ENCODE measurements at regions not wholly inside any gene's neighbourhood (a gene's known extent, or its start where the extent isn't known, plus 50 kb on each side); places are given as distances from the start of the nearest gene placed in this dataset.

DNA sequence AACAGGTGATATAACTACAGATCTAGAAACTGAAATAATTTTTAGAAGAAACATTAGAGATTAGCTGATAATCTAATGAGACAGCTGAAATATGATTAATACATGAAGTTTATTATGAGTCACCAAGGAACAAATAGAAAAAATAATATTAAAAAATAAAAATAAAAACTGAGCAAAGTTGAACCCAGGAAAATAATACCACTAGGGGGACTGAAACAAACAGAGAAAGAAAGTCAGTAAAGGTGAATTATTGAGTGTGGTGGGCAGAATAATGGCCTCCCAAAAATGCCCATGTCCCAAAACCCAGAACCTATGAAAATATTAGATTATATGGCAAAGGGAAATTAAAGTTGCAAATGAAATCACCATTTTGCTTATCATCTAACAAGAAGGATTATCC is 820.7 kb upstream of the INTU start:
- TF ChIP-seq, protein P1, sequence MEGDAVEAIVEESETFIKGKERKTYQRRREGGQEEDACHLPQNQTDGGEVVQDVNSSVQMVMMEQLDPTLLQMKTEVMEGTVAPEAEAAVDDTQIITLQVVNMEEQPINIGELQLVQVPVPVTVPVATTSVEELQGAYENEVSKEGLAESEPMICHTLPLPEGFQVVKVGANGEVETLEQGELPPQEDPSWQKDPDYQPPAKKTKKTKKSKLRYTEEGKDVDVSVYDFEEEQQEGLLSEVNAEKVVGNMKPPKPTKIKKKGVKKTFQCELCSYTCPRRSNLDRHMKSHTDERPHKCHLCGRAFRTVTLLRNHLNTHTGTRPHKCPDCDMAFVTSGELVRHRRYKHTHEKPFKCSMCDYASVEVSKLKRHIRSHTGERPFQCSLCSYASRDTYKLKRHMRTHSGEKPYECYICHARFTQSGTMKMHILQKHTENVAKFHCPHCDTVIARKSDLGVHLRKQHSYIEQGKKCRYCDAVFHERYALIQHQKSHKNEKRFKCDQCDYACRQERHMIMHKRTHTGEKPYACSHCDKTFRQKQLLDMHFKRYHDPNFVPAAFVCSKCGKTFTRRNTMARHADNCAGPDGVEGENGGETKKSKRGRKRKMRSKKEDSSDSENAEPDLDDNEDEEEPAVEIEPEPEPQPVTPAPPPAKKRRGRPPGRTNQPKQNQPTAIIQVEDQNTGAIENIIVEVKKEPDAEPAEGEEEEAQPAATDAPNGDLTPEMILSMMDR (IDR thresholded peaks at IDR 0.05; ENCODE audit: low read depth, low read length, poor library complexity, severe bottlenecking), result no peak
- TF ChIP-seq EZH2phosphoT487 (IDR thresholded peaks at IDR 0.05; ENCODE audit: borderline replicate concordance, low read length), result no peak
- Histone ChIP-seq H3K9me3 (ENCODE audit: control insufficient read depth, insufficient read depth, low read length) (no peaks in the 10 kb centered on the region), H3F3A (ENCODE audit: control insufficient read depth, insufficient read depth) (no peaks in the 10 kb centered on the region), H4K20me1 (ENCODE audit: control insufficient read depth, insufficient read depth, low read depth, low read length) (no peaks in the 10 kb centered on the region), H3K4me3 (ENCODE audit: low read length) (no peak overlapping the region), H3K79me2 (ENCODE audit: control insufficient read depth, low read length) (no peaks in the 10 kb centered on the region), H3K27me3 (ENCODE audit: control insufficient read depth, low read length) (no peaks in the 10 kb centered on the region), H3K36me3 (ENCODE audit: control insufficient read depth, low read length) (no peaks in the 10 kb centered on the region), H3K4me2 (ENCODE audit: low read length) (no peak overlapping the region), H3K27ac (ENCODE audit: low read depth, low read length) (no peak overlapping the region), H3K4me1 (ENCODE audit: control insufficient read depth, low read length) (no peaks in the 10 kb centered on the region), H3K9me2 (replicated peaks; ENCODE audit: control insufficient read depth, low read length) (no peaks in the 10 kb centered on the region)

DNA sequence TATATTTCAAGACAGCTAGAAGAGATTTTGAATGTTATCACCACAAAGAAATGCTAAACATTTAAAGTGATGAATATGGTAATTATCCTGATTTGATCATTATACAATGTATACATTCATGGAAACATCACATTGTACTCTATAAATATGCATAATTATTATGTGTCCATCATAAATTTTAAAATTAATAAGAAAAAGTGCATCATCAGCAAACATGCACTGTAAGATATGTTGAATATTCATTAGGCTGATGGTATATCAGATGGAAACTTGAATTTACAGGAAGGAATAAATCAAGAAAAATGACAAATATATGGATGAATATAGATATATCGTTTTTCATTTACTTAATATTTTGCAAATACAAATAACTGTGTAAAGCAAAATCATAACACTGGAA is 812.1 kb upstream of the INTU start:
- Histone ChIP-seq H3K4me1 (ENCODE audit: control insufficient read depth, low read length) (no peaks in the 10 kb centered on the region), H3F3A (ENCODE audit: control insufficient read depth, insufficient read depth) (no peaks in the 10 kb centered on the region), H4K20me1 (ENCODE audit: control insufficient read depth, insufficient read depth, low read depth, low read length) (no peaks in the 10 kb centered on the region), H3K9me3 (ENCODE audit: control insufficient read depth, insufficient read depth, low read length) (no peaks in the 10 kb centered on the region), H3K27me3 (ENCODE audit: control insufficient read depth, low read length) (no peaks in the 10 kb centered on the region), H3K36me3 (ENCODE audit: control insufficient read depth, low read length) (no peaks in the 10 kb centered on the region), H3K4me2 (ENCODE audit: low read length) (no peak overlapping the region), H3K4me3 (ENCODE audit: low read length) (no peak overlapping the region), H3K79me2 (ENCODE audit: control insufficient read depth, low read length) (no peaks in the 10 kb centered on the region), H3K9me2 (replicated peaks; ENCODE audit: control insufficient read depth, low read length) (no peaks in the 10 kb centered on the region), H3K27ac (ENCODE audit: low read depth, low read length) (no peak overlapping the region)
- TF ChIP-seq, protein P1 (IDR thresholded peaks at IDR 0.05; ENCODE audit: low read depth, low read length, poor library complexity, severe bottlenecking), result no peak
- TF ChIP-seq EZH2phosphoT487 (IDR thresholded peaks at IDR 0.05; ENCODE audit: borderline replicate concordance, low read length), result no peak

DNA sequence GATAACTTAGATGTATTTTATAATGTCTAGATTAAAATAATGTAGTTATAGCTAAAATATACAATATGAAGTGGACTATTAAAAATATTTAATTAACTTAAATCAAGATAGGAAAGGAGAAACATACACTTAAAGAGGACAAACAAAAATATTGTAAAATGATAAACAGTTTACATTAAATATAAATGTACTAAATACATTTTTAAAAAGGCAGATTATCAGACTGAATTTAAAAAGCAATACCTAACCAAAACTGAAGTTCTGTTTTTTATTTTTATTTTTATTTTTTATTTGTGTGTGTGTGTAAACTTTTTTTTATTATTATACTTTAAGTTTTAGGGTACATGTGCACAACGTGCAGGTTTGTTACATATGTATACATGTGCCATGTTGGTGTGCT is 811.6 kb upstream of the INTU start:
- no peaks in the 10 kb centered on the region for H3K9me3 ChIP-seq (ENCODE audit: control insufficient read depth, insufficient read depth, low read length)

More for the DNA sequence above, 811.6 kb upstream of the INTU start:
- Histone ChIP-seq H3F3A (ENCODE audit: control insufficient read depth, insufficient read depth) (no peaks in the 10 kb centered on the region), H3K79me2 (ENCODE audit: control insufficient read depth, low read length) (no peaks in the 10 kb centered on the region), H3K27me3 (ENCODE audit: control insufficient read depth, low read length) (no peaks in the 10 kb centered on the region), H3K4me1 (ENCODE audit: control insufficient read depth, low read length) (no peaks in the 10 kb centered on the region), H3K9me2 (replicated peaks; ENCODE audit: control insufficient read depth, low read length) (no peaks in the 10 kb centered on the region), H3K36me3 (ENCODE audit: control insufficient read depth, low read length) (no peaks in the 10 kb centered on the region), H3K4me3 (ENCODE audit: low read length) (no peak overlapping the region), H3K27ac (ENCODE audit: low read depth, low read length) (no peak overlapping the region), H3K4me2 (ENCODE audit: low read length) (no peak overlapping the region), H4K20me1 (ENCODE audit: control insufficient read depth, insufficient read depth, low read depth, low read length) (no peaks in the 10 kb centered on the region)
- TF ChIP-seq, protein P1 (IDR thresholded peaks at IDR 0.05; ENCODE audit: low read depth, low read length, poor library complexity, severe bottlenecking), result no peak
- no peak for TF ChIP-seq EZH2phosphoT487 (IDR thresholded peaks at IDR 0.05; ENCODE audit: borderline replicate concordance, low read length)
